ENCODE measurements at regions not wholly inside any gene's neighbourhood (a gene's known extent, or its start where the extent isn't known, plus 50 kb on each side); places are given as distances from the start of the nearest gene placed in this dataset.

DNA sequence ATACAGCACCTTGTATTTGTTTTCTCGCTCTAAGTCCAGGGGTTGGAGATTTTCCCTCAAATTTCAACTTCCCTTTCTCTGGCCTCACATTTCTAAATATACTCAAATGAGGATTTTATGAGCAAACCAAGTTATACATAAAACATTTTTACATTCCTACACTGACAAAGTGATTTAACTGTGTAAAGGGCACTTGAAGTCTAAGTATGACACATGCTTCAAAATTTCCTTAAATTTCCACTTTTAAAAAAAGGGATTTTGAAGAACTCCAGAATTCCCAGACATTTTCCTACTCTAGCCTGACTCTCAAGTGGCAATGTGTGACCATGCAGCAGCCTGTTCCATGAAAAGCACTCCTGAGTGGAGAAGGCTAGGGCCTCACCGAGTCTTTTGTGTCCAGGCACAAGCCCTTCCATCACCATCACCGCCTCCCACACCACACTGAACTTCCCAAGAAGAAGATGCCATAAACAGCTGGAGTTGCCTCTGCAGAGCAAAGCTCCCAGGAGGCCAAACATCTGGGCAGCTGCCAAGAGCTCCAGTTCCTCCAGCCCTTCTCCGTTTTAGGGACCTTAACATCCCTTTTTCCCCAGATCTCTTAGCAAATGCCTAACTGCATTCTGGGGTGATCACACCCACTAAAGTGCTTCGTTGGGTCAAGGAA, 68.9 kb downstream of the NCR2 start:
- H3K9me3 Mint-ChIP-seq (ENCODE audit: unreplicated experiment), result peaks cover 7% of the 10 kb centered on the region
- no peak overlapping the region for H3K27ac Mint-ChIP-seq (ENCODE audit: low read depth, unreplicated experiment)
- no peak for DNase-seq (ENCODE audit: unreplicated experiment)
- peaks cover 48% of the 10 kb centered on the region for H3K27me3 Mint-ChIP-seq (ENCODE audit: insufficient read depth, unreplicated experiment)
- TF ChIP-seq, protein P1, sequence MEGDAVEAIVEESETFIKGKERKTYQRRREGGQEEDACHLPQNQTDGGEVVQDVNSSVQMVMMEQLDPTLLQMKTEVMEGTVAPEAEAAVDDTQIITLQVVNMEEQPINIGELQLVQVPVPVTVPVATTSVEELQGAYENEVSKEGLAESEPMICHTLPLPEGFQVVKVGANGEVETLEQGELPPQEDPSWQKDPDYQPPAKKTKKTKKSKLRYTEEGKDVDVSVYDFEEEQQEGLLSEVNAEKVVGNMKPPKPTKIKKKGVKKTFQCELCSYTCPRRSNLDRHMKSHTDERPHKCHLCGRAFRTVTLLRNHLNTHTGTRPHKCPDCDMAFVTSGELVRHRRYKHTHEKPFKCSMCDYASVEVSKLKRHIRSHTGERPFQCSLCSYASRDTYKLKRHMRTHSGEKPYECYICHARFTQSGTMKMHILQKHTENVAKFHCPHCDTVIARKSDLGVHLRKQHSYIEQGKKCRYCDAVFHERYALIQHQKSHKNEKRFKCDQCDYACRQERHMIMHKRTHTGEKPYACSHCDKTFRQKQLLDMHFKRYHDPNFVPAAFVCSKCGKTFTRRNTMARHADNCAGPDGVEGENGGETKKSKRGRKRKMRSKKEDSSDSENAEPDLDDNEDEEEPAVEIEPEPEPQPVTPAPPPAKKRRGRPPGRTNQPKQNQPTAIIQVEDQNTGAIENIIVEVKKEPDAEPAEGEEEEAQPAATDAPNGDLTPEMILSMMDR (IDR thresholded peaks at IDR 0.05; ENCODE audit: unreplicated experiment), result no peak
- H3K36me3 Mint-ChIP-seq (ENCODE audit: insufficient read depth, unreplicated experiment), result no peaks in the 10 kb centered on the region
- BruUV-seq (replicated peaks), result no TSS peak
- POLR2A ChIA-PET, result no interaction called here
- no peaks in the 10 kb centered on the region for H3K4me1 Mint-ChIP-seq (ENCODE audit: insufficient read depth, unreplicated experiment)
- intact Hi-C loops (cut with micrococcal nuclease), result no loop called here
- CTCF ChIA-PET, result interaction anchor here (0.6 to 1.0 kb wide), 3 partner anchors 18 to 177 kb away, joined by 3 to 4 read pairs (median 3); no protein-coding TSS in a partner anchor
- H3K4me3 Mint-ChIP-seq (ENCODE audit: unreplicated experiment), result no peak overlapping the region

DNA sequence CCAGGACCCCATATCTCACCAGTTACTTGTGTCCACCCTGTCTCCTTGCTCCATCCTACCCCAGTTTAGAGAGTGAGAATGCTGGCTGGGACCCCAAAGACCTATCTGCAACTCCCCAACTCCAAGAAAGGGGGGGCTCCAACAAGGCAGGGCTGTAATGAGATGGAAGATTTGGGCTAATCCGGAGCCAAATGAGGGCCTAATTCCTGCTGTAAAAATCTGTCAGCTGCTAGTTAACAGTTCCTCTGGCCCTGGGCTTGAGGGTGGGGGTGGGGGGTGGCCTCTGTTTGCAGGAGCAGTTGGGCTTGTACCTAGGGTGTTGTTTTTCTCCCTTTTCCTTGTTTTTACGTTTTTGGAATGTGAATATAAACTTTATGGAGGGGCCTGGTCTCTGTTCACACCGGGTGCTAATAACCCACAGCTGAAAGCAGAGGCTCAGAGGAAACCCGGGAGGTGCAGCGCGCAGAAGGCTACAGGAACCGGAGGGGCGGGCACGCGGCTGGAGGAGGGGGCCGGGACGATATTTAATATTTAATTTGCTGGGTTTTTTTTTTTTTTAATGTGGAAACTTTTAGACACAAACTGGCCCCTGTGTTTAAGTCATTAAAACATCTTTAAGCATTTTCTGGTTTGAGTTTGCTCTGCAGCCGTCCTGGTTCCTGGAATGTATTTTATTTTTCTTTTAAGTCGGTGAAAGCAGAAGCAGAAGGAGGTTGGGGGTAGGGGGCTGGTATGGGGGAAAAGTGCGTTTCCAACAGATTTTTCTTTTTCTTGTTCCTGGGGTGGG, 70.7 kb downstream of the NCR2 start:
- ChIA-PET POLR2A (no interaction called here), CTCF (interaction anchor here (1.5 kb wide), 1 partner anchor 18 kb away, joined by 7 read pairs; no protein-coding TSS in a partner anchor)
- Mint-ChIP-seq H3K27me3 (ENCODE audit: insufficient read depth, unreplicated experiment) (peaks cover 31% of the 10 kb centered on the region), H3K4me1 (ENCODE audit: insufficient read depth, unreplicated experiment) (no peaks in the 10 kb centered on the region), H3K27ac (ENCODE audit: low read depth, unreplicated experiment) (no peak overlapping the region), H3K9me3 (ENCODE audit: unreplicated experiment) (peaks cover 7% of the 10 kb centered on the region), H3K4me3 (ENCODE audit: unreplicated experiment) (no peak overlapping the region), H3K36me3 (ENCODE audit: insufficient read depth, unreplicated experiment) (no peaks in the 10 kb centered on the region)
- intact Hi-C loops (cut with micrococcal nuclease), result no loop called here
- no peak for DNase-seq (ENCODE audit: unreplicated experiment)
- TF ChIP-seq, protein P1 (IDR thresholded peaks at IDR 0.05; ENCODE audit: unreplicated experiment), result no peak
- no TSS peak for BruUV-seq (replicated peaks)

DNA sequence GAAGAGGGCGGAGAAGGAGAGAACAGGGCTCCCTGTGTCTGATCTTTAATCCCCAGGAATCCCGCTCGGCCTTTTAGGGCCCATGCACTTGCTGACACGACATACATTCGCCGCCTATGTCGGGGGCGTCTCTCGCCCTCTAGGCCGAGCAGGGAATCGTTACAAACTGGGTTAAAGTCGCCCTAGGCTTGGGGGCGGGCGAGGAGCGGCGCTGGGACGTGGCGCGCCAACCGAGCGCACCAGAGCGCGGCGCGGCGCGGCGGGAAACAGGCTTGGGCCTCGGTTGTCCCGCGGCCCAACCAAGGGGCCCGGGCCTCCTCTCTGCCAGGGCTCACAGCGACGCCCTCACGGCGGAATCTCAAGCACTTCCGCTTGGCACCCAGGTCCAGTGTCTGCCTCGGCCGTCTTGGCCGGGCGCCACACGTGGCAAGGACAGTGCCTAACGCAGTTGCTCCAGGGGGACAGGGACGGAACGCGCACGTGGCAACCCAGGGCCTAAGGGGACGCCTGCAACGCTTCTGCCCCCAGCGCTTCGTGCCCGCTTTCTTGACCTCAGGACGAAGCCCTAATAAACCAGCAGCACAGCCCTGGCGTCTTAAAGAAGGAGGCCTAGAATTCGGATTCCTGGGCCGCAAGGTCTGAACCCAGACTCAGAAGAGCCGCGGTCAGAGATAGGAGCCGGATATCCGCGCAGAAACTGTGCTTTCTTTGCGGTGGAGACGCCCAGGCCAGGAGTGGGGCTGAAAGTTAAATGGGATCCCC, 71.5 kb downstream of the NCR2 start:
- BruUV-seq (replicated peaks), result no TSS peak
- Mint-ChIP-seq H3K36me3 (ENCODE audit: insufficient read depth, unreplicated experiment) (no peaks in the 10 kb centered on the region), H3K27ac (ENCODE audit: low read depth, unreplicated experiment) (no peak overlapping the region), H3K27me3 (ENCODE audit: insufficient read depth, unreplicated experiment) (peaks cover 23% of the 10 kb centered on the region), H3K4me3 (ENCODE audit: unreplicated experiment) (no peak overlapping the region), H3K4me1 (ENCODE audit: insufficient read depth, unreplicated experiment) (no peaks in the 10 kb centered on the region), H3K9me3 (ENCODE audit: unreplicated experiment) (no peaks in the 10 kb centered on the region)
- intact Hi-C loops (cut with micrococcal nuclease), result no loop called here
- CTCF ChIA-PET, result no interaction called here
- POLR2A ChIA-PET, result no interaction called here
- TF ChIP-seq, protein P1 (IDR thresholded peaks at IDR 0.05; ENCODE audit: unreplicated experiment), result no peak
- DNase-seq (ENCODE audit: unreplicated experiment), result no peak

DNA sequence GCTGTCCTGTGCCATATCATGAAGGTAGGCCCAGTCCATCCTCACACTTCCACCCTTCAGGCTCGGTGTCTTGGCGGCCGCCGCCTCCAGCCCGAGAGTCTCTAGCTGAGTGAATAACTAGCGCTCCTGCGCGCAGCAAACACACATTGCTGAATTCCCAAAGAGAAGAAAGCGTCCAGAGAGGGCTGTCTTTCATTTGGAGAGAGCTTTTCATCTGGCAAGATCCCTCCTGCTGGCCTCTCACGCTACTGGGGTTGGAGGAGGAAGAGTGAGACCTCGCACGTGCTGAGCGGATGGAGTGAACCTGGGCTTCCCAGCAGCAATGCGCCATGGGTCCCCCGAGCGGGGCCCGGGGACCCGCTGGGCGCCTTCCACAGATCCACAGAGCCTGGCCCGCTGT, 73.2 kb downstream of the NCR2 start:
- Mint-ChIP-seq H3K9me3 (ENCODE audit: unreplicated experiment) (no peaks in the 10 kb centered on the region), H3K4me3 (ENCODE audit: unreplicated experiment) (no peak overlapping the region), H3K4me1 (ENCODE audit: insufficient read depth, unreplicated experiment) (no peaks in the 10 kb centered on the region), H3K27ac (ENCODE audit: low read depth, unreplicated experiment) (no peak overlapping the region), H3K36me3 (ENCODE audit: insufficient read depth, unreplicated experiment) (no peaks in the 10 kb centered on the region), H3K27me3 (ENCODE audit: insufficient read depth, unreplicated experiment) (peaks cover 23% of the 10 kb centered on the region)
- ChIA-PET CTCF (interaction anchor here (1.0 to 1.1 kb wide), 2 partner anchors 15 to 41 kb away, joined by 3 read pairs; no protein-coding TSS in a partner anchor), POLR2A (no interaction called here)
- TF ChIP-seq, protein P1 (IDR thresholded peaks at IDR 0.05; ENCODE audit: unreplicated experiment), result no peak
- no TSS peak for BruUV-seq (replicated peaks)
- intact Hi-C loops (cut with micrococcal nuclease), result no loop called here
- no peak for DNase-seq (ENCODE audit: unreplicated experiment)

Measured in MCF 10A (cell line).